Tibial nerve (tissue), 4 donors: ENCODE measurements at regions not wholly inside any gene's neighbourhood (a gene's known extent, or its start where the extent isn't known, plus 50 kb on each side); places are given as distances from the start of the nearest gene placed in this dataset.
"Not testable (repeated sequence)": the region's sequence is repeated elsewhere in the genome, so short reads cannot be mapped to it uniquely, and the experiment has no call there.

Source experiments
- DNase-seq, 2 donors: peaks; one replicate each; pipeline ENCODE4 v3.0.0-alpha.2; 2019; ENCODE audit warnings: low spot score in 2 of 2
- H3K27ac ChIP-seq, 4 donors: fragments of 200-600 bp; sonication (generic) in 3 of 4; one replicate each; pipeline ENCODE4 v1.5.1; 2017 to 2019; ENCODE audit warnings: mild to moderate bottlenecking in 1 of 4
- H3K27me3 ChIP-seq, 2 donors: fragments of 200-600 bp; sonication (generic) in 1 of 2; one replicate each; pipeline versions ENCODE4 v1.5.1 to v1.6.0; 2017 to 2019
- H3K36me3 ChIP-seq, 3 donors: fragments of 200-600 bp; sonication (generic); one replicate each; pipeline ENCODE4 v1.5.1; 2018 to 2019
- H3K4me1 ChIP-seq, 4 donors: fragments of 200-600 bp; sonication (generic) in 3 of 4; one replicate each; pipeline ENCODE4 v1.5.1; 2017 to 2019
- H3K4me3 ChIP-seq, 4 donors: fragments of 200-600 bp; sonication (generic) in 3 of 4; one replicate each; pipeline ENCODE4 v1.5.1; 2017 to 2019; ENCODE audit warnings: mild to moderate bottlenecking in 1 of 4, moderate library complexity in 1 of 4
- H3K9me3 ChIP-seq, 4 donors: fragments of 200-600 bp; sonication (generic) in 3 of 4; one replicate each; pipeline ENCODE4 v1.5.1; 2017 to 2019
- EP300 ChIP-seq, 2 donors: sonication (generic); formaldehyde crosslinking; IDR thresholded peaks; one replicate each; pipeline ENCODE4 v1.6.1; 2017; ENCODE audit warnings: antibody characterized with exemption in 2 of 2, mild to moderate bottlenecking in 1 of 2
- POLR2A ChIP-seq, 2 donors: fragments of 450-650 bp; IDR thresholded peaks; one replicate each; pipeline ENCODE4 v1.6.1; 2017; ENCODE audit warnings: antibody characterized with exemption in 2 of 2, mild to moderate bottlenecking in 2 of 2, moderate library complexity in 2 of 2
- WGBS, 2 donors: methylation state at CpG; one replicate each; pipeline ENCODE4 v1.1.5; 2018; 5-methylcytosine and 5-hydroxymethylcytosine counted together
- TF ChIP-seq, protein P1 (sequence below), 5 experiments: fragments of 200-600 bp in 3 of 5; fragments of 450-650 bp in 2 of 5; sonication (generic) in 3 of 5; IDR thresholded peaks; one replicate each; pipeline ENCODE4 v1.5.1; 2016 to 2019; ENCODE audit warnings: antibody characterized with exemption in 5 of 5, mild to moderate bottlenecking in 3 of 5, moderate library complexity in 2 of 5

DNA sequence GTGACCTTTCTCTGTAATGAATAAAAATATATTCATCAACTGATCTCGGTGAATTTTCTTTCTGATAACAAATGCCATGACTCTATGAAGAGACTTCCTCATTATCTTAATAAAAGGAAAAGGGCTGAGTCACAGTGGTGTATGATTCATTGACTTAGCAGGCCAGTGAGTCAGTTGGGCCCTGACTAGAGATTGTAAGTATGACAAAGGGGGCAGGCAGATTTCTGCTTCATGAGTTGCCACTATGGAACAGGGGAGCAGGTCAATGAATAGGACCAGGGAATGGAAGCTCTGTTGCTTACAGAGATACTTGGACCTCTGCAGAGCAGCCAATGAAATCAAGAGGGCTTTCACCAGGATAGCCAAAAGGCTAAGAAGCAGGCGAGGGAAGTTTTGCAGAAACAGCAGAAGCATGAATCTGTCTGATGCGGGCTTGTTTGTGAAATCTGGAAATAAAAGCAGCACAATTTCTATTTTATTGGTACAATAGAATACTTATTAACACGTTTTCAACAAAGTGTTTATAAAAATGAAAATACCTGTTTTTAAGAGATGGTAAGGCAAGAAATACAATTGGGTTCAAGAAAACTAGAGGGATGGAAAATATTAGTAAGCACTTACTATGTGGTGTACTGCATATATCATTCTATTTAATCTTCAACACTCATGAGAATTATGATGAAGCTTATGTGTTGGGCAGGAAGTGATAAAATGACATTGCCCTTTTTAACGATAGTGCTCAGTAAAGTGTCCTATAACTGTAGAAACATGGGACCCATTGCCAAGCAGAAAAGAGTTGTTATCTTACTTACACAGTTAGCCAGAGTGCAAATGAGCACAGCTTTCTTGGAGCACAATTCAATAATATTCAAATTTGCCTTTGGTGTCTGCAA, 169.8 kb upstream of the MYRIP start:
- Histone ChIP-seq H3K4me1 (peaks cover 0 to 8% (median 0%) of the 10 kb centered on the region in 4 donors), H3K36me3 (no peaks in the 10 kb centered on the region), H3K27ac (peak overlapping the region in 1 of 4 donors; percentile 51), H3K9me3 (no peaks in the 10 kb centered on the region), H3K27me3 (no peaks in the 10 kb centered on the region), H3K4me3 (no peak overlapping the region)
- TF ChIP-seq, protein P1, sequence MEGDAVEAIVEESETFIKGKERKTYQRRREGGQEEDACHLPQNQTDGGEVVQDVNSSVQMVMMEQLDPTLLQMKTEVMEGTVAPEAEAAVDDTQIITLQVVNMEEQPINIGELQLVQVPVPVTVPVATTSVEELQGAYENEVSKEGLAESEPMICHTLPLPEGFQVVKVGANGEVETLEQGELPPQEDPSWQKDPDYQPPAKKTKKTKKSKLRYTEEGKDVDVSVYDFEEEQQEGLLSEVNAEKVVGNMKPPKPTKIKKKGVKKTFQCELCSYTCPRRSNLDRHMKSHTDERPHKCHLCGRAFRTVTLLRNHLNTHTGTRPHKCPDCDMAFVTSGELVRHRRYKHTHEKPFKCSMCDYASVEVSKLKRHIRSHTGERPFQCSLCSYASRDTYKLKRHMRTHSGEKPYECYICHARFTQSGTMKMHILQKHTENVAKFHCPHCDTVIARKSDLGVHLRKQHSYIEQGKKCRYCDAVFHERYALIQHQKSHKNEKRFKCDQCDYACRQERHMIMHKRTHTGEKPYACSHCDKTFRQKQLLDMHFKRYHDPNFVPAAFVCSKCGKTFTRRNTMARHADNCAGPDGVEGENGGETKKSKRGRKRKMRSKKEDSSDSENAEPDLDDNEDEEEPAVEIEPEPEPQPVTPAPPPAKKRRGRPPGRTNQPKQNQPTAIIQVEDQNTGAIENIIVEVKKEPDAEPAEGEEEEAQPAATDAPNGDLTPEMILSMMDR (IDR thresholded peaks at IDR 0.05), result no peak
- TF ChIP-seq EP300 (IDR thresholded peaks at IDR 0.05), result no peak
- no peak for TF ChIP-seq POLR2A (IDR thresholded peaks at IDR 0.05)
- 52 to 55% methylated on average over 5 of the region's 5 CpGs for WGBS, 2 donors
- DNase-seq, result no peak

DNA sequence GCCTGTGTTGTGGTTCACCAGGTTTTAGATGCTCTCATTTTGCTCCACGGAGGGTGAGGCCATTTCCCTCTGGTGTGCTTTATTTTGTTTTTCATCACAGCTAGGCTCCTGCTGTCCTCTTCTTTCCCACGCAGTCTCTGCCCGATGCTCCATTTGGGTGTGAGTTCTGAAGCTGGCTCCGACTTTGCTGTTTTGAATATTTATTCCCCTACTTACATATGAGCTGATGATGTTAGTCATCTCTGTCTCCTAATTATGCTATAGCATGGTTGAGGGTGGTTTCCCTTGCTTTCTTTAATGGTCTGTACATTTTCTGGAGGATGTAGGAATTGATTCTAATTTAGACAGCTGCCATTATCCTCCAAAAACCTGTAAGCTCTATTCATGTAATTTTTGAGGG, 168.1 kb upstream of the MYRIP start:
- WGBS, 2 donors, result 86 to 88% methylated on average over 4 of the region's 4 CpGs
- H3K9me3 ChIP-seq, result no peaks in the 10 kb centered on the region
- no peaks in the 10 kb centered on the region for H3K27me3 ChIP-seq
- H3K4me3 ChIP-seq, result no peak overlapping the region
- peaks cover 0 to 8% (median 0%) of the 10 kb centered on the region in 4 donors for H3K4me1 ChIP-seq
- H3K36me3 ChIP-seq, result no peaks in the 10 kb centered on the region
- H3K27ac ChIP-seq, result no peak overlapping the region
- no peak for TF ChIP-seq EP300 (IDR thresholded peaks at IDR 0.05)
- TF ChIP-seq, protein P1 (IDR thresholded peaks at IDR 0.05), result no peak
- TF ChIP-seq POLR2A (IDR thresholded peaks at IDR 0.05), result no peak
- DNase-seq, result no peak

- TF ChIP-seq, protein P1 (IDR thresholded peaks at IDR 0.05), result no peak
- TF ChIP-seq EP300 (IDR thresholded peaks at IDR 0.05), result no peak
- TF ChIP-seq POLR2A (IDR thresholded peaks at IDR 0.05), result no peak
- 79 to 83% methylated on average over 4 of the region's 4 CpGs for WGBS, 2 donors
- no peaks in the 10 kb centered on the region for H3K27me3 ChIP-seq
- no peaks in the 10 kb centered on the region for H3K9me3 ChIP-seq
- H3K36me3 ChIP-seq, result no peaks in the 10 kb centered on the region
- peaks cover 0 to 8% (median 0%) of the 10 kb centered on the region in 4 donors for H3K4me1 ChIP-seq
- no peak overlapping the region for H3K4me3 ChIP-seq
- no peak overlapping the region for H3K27ac ChIP-seq
- no peak for DNase-seq
Observed at GRCh38 chr3:39644176-39644575, 165.2 kb upstream of the MYRIP start.

GRCh38 chr3:39651256-39651655, 158.2 kb upstream of the MYRIP start:
- not testable (repeated sequence) for H3K27me3 ChIP-seq, H3K36me3 ChIP-seq, H3K4me3 ChIP-seq, H3K9me3 ChIP-seq, DNase-seq, H3K4me1 ChIP-seq, H3K27ac ChIP-seq
- WGBS, 2 donors, result 94 to 96% methylated on average over 15 to 16 of the region's 19 CpGs

DNA sequence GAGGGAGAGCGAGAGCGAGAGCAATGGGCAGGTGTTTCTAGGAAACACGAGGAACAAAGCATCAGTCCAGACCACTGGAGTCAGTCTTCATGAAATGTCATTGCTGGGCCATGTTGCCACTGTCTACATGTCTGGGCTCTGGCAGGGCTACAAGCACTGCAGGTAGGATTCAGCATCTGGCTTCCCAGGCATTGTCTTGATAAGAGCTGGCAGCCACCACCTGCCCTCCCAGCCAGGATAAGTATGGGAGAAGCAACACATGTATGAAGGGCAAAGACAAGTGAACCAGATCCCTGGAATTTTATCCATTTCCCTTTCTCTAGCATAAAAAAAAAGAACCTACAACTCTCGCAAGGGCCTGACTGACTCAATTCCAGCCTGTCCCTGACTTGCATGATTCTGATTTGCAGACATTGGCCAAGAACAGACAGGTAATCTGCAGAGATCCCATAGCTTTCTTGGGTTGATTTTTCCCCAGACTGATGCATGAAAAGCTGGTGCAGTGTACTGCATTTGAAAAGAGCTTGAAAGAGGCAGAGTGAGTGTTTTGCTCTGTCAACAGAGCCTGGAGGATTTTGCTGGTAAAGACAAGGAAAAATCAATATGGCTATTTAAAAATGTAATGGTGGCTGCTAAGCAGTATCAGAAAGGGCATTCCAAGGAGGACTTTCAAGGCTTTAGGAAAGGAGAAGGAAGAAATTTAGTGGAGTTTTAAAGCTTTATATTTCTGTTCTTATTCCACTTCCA, 157.2 kb upstream of the MYRIP start:
- Histone ChIP-seq H3K27ac (no peak overlapping the region), H3K27me3 (no peaks in the 10 kb centered on the region), H3K9me3 (no peaks in the 10 kb centered on the region), H3K4me3 (no peak overlapping the region), H3K4me1 (no peaks in the 10 kb centered on the region), H3K36me3 (no peaks in the 10 kb centered on the region)
- no peak for DNase-seq
- 85 to 90% methylated on average over 4 of the region's 4 CpGs for WGBS, 2 donors
- TF ChIP-seq, protein P1 (IDR thresholded peaks at IDR 0.05), result no peak
- TF ChIP-seq EP300 (IDR thresholded peaks at IDR 0.05), result no peak
- TF ChIP-seq POLR2A (IDR thresholded peaks at IDR 0.05), result no peak

GRCh38 chr3:39655718-39656117, 153.7 kb upstream of the MYRIP start:
- H3K9me3 ChIP-seq, DNase-seq, H3K27me3 ChIP-seq, H3K27ac ChIP-seq, H3K36me3 ChIP-seq, H3K4me3 ChIP-seq, H3K4me1 ChIP-seq: not testable (repeated sequence)
- WGBS, 2 donors, result 81 to 92% methylated on average over 5 to 11 of the region's 26 CpGs
